NCI-H2029 (cell line): ENCODE measurements at regions not wholly inside any gene's neighbourhood (a gene's known extent, or its start where the extent isn't known, plus 50 kb on each side); places are given as distances from the start of the nearest gene placed in this dataset.
"Not testable (repeated sequence)": the region's sequence is repeated elsewhere in the genome, so short reads cannot be mapped to it uniquely, and the experiment has no call there.

ENCODE experiments used
- DNase-seq: peaks from one replicate; lab custom pipeline; 2025; lab: John Stamatoyannopoulos, UW

GRCh38 chr2:55124682-55125081 is 74.4 kb upstream of the RTN4 start:
- DNase-seq: not testable (repeated sequence)

- no peak for DNase-seq
Observed at GRCh38 chr2:55123851-55124269, 73.6 kb upstream of the RTN4 start.

- DNase-seq: no peak
Observed at GRCh38 chr2:55120634-55121359, 70.5 kb upstream of the RTN4 start.

GRCh38 chr2:55119711-55120487 is 69.6 kb upstream of the RTN4 start:
- DNase-seq: no peak

GRCh38 chr2:55118643-55119083 is 68.4 kb upstream of the RTN4 start:
- no peak for DNase-seq

- no peak for DNase-seq
Observed at GRCh38 chr2:55116966-55117365, 66.7 kb upstream of the RTN4 start.

- DNase-seq: no peak
Observed at GRCh38 chr2:55116598-55116964, 66.3 kb upstream of the RTN4 start.

GRCh38 chr2:55115761-55116597 is 65.7 kb upstream of the RTN4 start:
- no peak for DNase-seq

- no peak for DNase-seq
Observed at GRCh38 chr2:55114597-55114996, 64.3 kb upstream of the RTN4 start.

- no peak for DNase-seq
Observed at GRCh38 chr2:55114082-55114481, 63.8 kb upstream of the RTN4 start.

GRCh38 chr2:55112229-55113031 is 62.2 kb upstream of the RTN4 start:
- DNase-seq: no peak

GRCh38 chr2:55111570-55112228 is 61.4 kb upstream of the RTN4 start:
- peak; percentile 18 for DNase-seq

GRCh38 chr2:55111230-55111569 is 60.9 kb upstream of the RTN4 start:
- DNase-seq: no peak

- DNase-seq: peak; percentile 20
Observed at GRCh38 chr2:55109219-55109891, 59.1 kb upstream of the RTN4 start.

- DNase-seq: no peak
Observed at GRCh38 chr2:55108456-55109160, 58.4 kb upstream of the RTN4 start.

- no peak for DNase-seq
Observed at GRCh38 chr2:55107436-55107835, 57.2 kb upstream of the RTN4 start.

- no peak for DNase-seq
Observed at GRCh38 chr2:55106148-55106547, 55.9 kb upstream of the RTN4 start.

GRCh38 chr2:55105456-55105855 is 55.2 kb upstream of the RTN4 start:
- no peak for DNase-seq

- no peak for DNase-seq
Observed at GRCh38 chr2:55103046-55103445, 52.8 kb upstream of the RTN4 start.
